C4-2B (cell line): ENCODE measurements at regions not wholly inside any gene's neighbourhood (a gene's known extent, or its start where the extent isn't known, plus 50 kb on each side); places are given as distances from the start of the nearest gene placed in this dataset.

Source experiments
- CTCF ChIP-seq: fragments of 450-650 bp; conservative IDR thresholded peaks from 2 replicates; pipeline ENCODE4 v1.5.1; 2017; ENCODE audit warnings: mild to moderate bottlenecking
- ZFX ChIP-seq: fragments of 450-650 bp; IDR thresholded peaks from 2 replicates; pipeline ENCODE4 v1.6.1; 2017

GRCh38 chr2:88808652-88809051 is 117.2 kb downstream of the RPIA start:
- TF ChIP-seq CTCF (no peak), ZFX (no peak)
